ENCODE measurements at regions not wholly inside any gene's neighbourhood (a gene's known extent, or its start where the extent isn't known, plus 50 kb on each side); places are given as distances from the start of the nearest gene placed in this dataset.

DNA sequence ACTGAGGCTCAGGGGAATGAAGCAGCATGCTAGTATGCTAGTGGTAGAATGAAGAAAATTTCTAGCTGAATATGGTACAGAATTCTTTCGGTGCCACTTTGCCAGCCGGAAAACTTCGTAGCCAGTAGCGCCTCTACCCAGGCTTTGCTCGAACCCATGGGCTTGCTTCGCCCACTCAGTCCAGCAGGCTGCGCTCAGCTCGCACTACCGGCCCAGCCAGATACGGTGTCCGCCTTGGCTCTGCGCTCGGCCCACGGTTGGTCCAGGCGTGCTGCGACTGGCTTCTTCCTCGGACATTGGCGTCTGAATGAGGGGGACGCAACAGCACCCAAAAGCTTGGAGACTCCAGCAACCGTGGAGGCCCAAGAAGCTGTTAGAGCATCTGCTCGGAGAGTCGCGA, 372.5 kb upstream of the CDH8 start:
- H3K4me2 ChIP-seq (ENCODE audit: low read depth, low read length, poor library complexity, severe bottlenecking) = no peak overlapping the region
- H3K9ac ChIP-seq (ENCODE audit: low read length) = no peak overlapping the region
- no peaks in the 10 kb centered on the region for H3K36me3 ChIP-seq (ENCODE audit: insufficient read depth, low read length)
- H3K4me3 ChIP-seq (ENCODE audit: low read length) = no peak overlapping the region
- H4K20me1 ChIP-seq (ENCODE audit: insufficient read depth, low read depth, low read length) = no peaks in the 10 kb centered on the region
- no peaks in the 10 kb centered on the region for H3K79me2 ChIP-seq (ENCODE audit: low read length)
- H3K27ac ChIP-seq (ENCODE audit: low read length) = no peak overlapping the region
- H3K27me3 ChIP-seq (ENCODE audit: low read length) = no peaks in the 10 kb centered on the region
- peaks cover 32% of the 10 kb centered on the region for H3K9me3 ChIP-seq (ENCODE audit: low read length)
- no peaks in the 10 kb centered on the region for H3K4me1 ChIP-seq (ENCODE audit: low read length)
- H3K9me2 ChIP-seq (replicated peaks; ENCODE audit: insufficient read depth, low read length) = no peaks in the 10 kb centered on the region
- H2AFZ ChIP-seq (ENCODE audit: low read length) = no peak overlapping the region
- no peak for DNase-seq

DNA sequence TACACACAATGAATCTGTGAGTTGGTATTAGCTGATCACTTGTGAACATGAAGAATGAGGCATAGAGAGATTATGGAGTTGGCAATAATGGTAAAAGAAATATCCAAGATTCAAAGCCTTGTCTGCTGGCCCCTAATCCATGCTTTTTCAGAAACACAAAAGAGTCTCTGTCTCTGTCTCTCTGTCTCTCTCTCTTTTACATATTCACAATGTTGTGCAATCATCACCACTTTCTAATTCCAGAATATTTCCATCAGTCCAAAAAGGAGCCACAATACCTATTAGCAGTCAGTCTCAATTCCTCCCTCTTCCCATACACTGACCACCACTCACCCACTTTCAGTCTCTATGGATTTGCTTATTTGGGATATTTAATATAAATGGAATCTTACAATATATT, 370.1 kb upstream of the CDH8 start:
- Histone ChIP-seq H4K20me1 (ENCODE audit: insufficient read depth, low read depth, low read length) (no peaks in the 10 kb centered on the region), H3K4me3 (ENCODE audit: low read length) (no peak overlapping the region), H3K4me1 (ENCODE audit: low read length) (no peaks in the 10 kb centered on the region), H3K9ac (ENCODE audit: low read length) (no peak overlapping the region), H3K79me2 (ENCODE audit: low read length) (no peaks in the 10 kb centered on the region), H3K27me3 (ENCODE audit: low read length) (no peaks in the 10 kb centered on the region), H3K36me3 (ENCODE audit: insufficient read depth, low read length) (no peaks in the 10 kb centered on the region), H3K9me2 (replicated peaks; ENCODE audit: insufficient read depth, low read length) (no peaks in the 10 kb centered on the region), H3K4me2 (ENCODE audit: low read depth, low read length, poor library complexity, severe bottlenecking) (no peak overlapping the region), H3K27ac (ENCODE audit: low read length) (no peak overlapping the region), H2AFZ (ENCODE audit: low read length) (no peak overlapping the region), H3K9me3 (ENCODE audit: low read length) (peaks cover 32% of the 10 kb centered on the region)
- DNase-seq = no peak

DNA sequence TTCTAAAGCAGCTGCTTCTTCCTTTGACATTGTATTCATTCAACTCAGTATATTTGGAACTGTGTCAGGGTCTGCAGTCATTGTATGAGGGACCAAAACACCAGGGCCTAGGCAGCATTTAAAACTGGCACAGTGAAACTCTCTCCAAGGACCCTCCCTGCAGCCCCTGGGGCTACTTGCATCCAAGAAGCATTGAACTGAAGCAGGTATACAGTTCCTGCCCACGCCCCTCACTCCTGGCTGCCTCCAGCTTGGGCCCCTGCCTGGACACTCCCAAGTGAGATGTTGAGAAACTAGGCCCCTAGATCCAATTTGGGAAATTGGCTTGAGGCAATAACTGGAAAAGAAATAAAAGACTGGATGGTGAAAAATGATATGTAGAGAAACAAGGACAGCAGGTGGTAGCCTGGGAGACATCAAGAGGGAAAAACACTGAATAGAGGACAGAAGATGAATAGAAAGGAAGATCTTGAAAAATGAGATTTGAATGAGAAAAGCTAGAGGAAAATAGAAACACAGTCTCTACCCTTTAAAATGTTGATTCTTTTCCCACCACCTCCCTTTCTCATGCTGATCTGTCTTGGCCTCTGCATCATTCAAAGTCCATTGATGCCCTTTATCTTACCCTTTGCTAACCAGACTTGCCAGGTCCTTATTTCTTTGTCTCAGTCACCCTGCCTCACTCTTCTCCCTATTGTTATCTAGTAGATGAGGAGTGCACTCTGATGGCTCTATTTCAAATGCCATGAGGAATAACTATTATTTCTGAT, 368.8 kb upstream of the CDH8 start:
- Histone ChIP-seq H3K4me1 (ENCODE audit: low read length) (no peaks in the 10 kb centered on the region), H3K36me3 (ENCODE audit: insufficient read depth, low read length) (no peaks in the 10 kb centered on the region), H3K4me2 (ENCODE audit: low read depth, low read length, poor library complexity, severe bottlenecking) (no peak overlapping the region), H3K9me3 (ENCODE audit: low read length) (peaks cover 32% of the 10 kb centered on the region), H2AFZ (ENCODE audit: low read length) (no peak overlapping the region), H3K4me3 (ENCODE audit: low read length) (no peak overlapping the region), H3K9me2 (replicated peaks; ENCODE audit: insufficient read depth, low read length) (no peaks in the 10 kb centered on the region), H3K27me3 (ENCODE audit: low read length) (no peaks in the 10 kb centered on the region), H3K79me2 (ENCODE audit: low read length) (no peaks in the 10 kb centered on the region), H3K27ac (ENCODE audit: low read length) (no peak overlapping the region), H4K20me1 (ENCODE audit: insufficient read depth, low read depth, low read length) (no peaks in the 10 kb centered on the region), H3K9ac (ENCODE audit: low read length) (no peak overlapping the region)
- no peak for DNase-seq

DNA sequence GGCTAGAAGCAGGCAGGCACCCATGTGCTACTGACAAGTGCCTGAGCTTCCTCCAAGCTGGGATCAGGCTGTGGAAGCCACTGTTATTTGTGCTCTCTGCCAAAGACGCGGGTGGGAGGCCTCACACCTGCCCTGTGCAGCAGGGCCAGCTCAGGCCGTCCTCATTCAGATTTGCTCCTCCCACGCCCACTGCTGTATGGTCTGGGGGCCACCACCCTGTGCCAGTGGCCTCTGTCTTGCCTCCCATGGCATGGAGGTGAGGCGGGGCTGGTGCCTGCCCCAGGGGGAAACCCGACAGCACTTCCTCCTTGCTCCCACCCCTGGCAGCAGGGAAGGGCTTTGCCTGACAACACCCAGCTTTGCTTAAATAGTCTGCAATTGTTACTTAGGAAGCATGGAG, 356.5 kb upstream of the CDH8 start:
- Histone ChIP-seq H3K4me1 (ENCODE audit: low read length) (no peaks in the 10 kb centered on the region), H3K36me3 (ENCODE audit: insufficient read depth, low read length) (no peaks in the 10 kb centered on the region), H2AFZ (ENCODE audit: low read length) (no peak overlapping the region), H3K79me2 (ENCODE audit: low read length) (no peaks in the 10 kb centered on the region), H3K27ac (ENCODE audit: low read length) (no peak overlapping the region), H4K20me1 (ENCODE audit: insufficient read depth, low read depth, low read length) (no peaks in the 10 kb centered on the region), H3K4me3 (ENCODE audit: low read length) (no peak overlapping the region), H3K4me2 (ENCODE audit: low read depth, low read length, poor library complexity, severe bottlenecking) (no peak overlapping the region), H3K9ac (ENCODE audit: low read length) (no peak overlapping the region), H3K27me3 (ENCODE audit: low read length) (no peaks in the 10 kb centered on the region), H3K9me3 (ENCODE audit: low read length) (peaks cover 17% of the 10 kb centered on the region), H3K9me2 (replicated peaks; ENCODE audit: insufficient read depth, low read length) (no peaks in the 10 kb centered on the region)
- no peak for DNase-seq

DNA sequence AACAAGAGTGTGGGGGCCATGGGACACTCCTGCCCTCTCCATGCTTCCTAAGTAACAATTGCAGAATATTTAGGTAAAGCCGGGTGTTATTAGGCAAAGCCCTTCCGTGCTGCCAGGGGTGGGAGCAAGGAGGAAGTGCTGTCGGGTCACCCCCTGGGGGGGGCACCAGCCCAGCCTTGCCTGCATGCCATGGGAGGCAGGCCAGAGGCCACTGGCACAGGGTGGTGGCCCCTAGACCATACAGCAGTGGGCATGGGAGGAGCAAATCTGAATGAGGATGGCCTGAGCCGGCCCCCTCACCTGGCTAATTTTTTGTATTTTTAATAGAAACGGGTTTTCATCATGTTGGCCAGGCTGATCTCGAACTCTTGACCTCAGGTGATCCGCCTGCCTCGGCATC, 355.7 kb upstream of the CDH8 start:
- Histone ChIP-seq H3K4me3 (ENCODE audit: low read length) (no peak overlapping the region), H2AFZ (ENCODE audit: low read length) (no peak overlapping the region), H3K4me1 (ENCODE audit: low read length) (no peaks in the 10 kb centered on the region), H4K20me1 (ENCODE audit: insufficient read depth, low read depth, low read length) (no peaks in the 10 kb centered on the region), H3K27ac (ENCODE audit: low read length) (no peak overlapping the region), H3K9me3 (ENCODE audit: low read length) (peaks cover 11% of the 10 kb centered on the region), H3K79me2 (ENCODE audit: low read length) (no peaks in the 10 kb centered on the region), H3K36me3 (ENCODE audit: insufficient read depth, low read length) (no peaks in the 10 kb centered on the region), H3K27me3 (ENCODE audit: low read length) (no peaks in the 10 kb centered on the region), H3K4me2 (ENCODE audit: low read depth, low read length, poor library complexity, severe bottlenecking) (no peak overlapping the region), H3K9ac (ENCODE audit: low read length) (no peak overlapping the region), H3K9me2 (replicated peaks; ENCODE audit: insufficient read depth, low read length) (no peaks in the 10 kb centered on the region)
- DNase-seq = no peak

DNA sequence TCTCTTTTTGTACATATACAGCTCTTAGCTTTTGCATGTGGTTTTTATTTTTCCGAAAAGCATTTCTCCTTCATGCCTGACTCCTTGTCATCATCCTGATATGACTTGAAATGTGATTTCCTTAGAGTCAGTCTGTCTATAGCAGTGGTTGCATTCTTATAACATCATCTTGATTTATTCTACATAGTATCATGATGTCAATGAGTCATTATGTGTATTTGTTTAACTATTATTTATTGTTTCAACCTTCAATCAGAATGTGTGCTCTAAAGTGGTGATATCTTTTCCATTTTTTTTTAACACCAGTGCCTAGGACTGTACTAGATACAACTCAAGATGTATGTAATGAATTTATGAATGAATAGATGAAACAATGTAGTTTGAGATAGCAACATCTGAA, 354.9 kb upstream of the CDH8 start:
- Histone ChIP-seq H3K4me2 (ENCODE audit: low read depth, low read length, poor library complexity, severe bottlenecking) (no peak overlapping the region), H3K4me1 (ENCODE audit: low read length) (no peaks in the 10 kb centered on the region), H3K27ac (ENCODE audit: low read length) (no peak overlapping the region), H4K20me1 (ENCODE audit: insufficient read depth, low read depth, low read length) (no peaks in the 10 kb centered on the region), H3K36me3 (ENCODE audit: insufficient read depth, low read length) (no peaks in the 10 kb centered on the region), H3K9me3 (ENCODE audit: low read length) (peaks cover 8% of the 10 kb centered on the region), H3K79me2 (ENCODE audit: low read length) (no peaks in the 10 kb centered on the region), H3K27me3 (ENCODE audit: low read length) (no peaks in the 10 kb centered on the region), H3K9ac (ENCODE audit: low read length) (no peak overlapping the region), H3K9me2 (replicated peaks; ENCODE audit: insufficient read depth, low read length) (no peaks in the 10 kb centered on the region), H3K4me3 (ENCODE audit: low read length) (no peak overlapping the region), H2AFZ (ENCODE audit: low read length) (no peak overlapping the region)
- DNase-seq = no peak

DNA sequence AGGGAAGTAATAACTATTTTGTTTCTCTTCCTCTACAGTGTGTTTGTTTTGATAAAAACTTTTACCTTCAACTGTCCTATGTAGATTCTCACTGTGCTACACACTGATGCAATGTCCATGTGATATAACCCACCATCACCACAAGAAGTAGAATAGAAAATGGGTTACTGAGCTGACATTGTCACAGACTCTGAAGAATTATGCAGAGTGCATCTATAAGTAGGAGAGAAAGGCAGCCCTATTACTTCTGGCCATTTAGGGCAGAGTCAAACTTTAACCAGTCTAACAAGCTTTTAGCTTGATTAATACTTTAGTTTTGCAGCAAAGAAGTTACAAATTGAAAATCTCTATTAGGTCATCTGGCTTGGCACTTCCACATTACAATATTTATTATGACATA, 354.0 kb upstream of the CDH8 start:
- H3K9me3 ChIP-seq (ENCODE audit: low read length) = peaks cover 8% of the 10 kb centered on the region
- no peak for DNase-seq
- no peaks in the 10 kb centered on the region for H3K27me3 ChIP-seq (ENCODE audit: low read length)
- H3K4me1 ChIP-seq (ENCODE audit: low read length) = no peaks in the 10 kb centered on the region
- H4K20me1 ChIP-seq (ENCODE audit: insufficient read depth, low read depth, low read length) = no peaks in the 10 kb centered on the region
- no peak overlapping the region for H3K27ac ChIP-seq (ENCODE audit: low read length)
- H3K36me3 ChIP-seq (ENCODE audit: insufficient read depth, low read length) = no peaks in the 10 kb centered on the region
- no peak overlapping the region for H2AFZ ChIP-seq (ENCODE audit: low read length)
- H3K4me3 ChIP-seq (ENCODE audit: low read length) = no peak overlapping the region
- no peaks in the 10 kb centered on the region for H3K79me2 ChIP-seq (ENCODE audit: low read length)
- no peak overlapping the region for H3K4me2 ChIP-seq (ENCODE audit: low read depth, low read length, poor library complexity, severe bottlenecking)
- H3K9me2 ChIP-seq (replicated peaks; ENCODE audit: insufficient read depth, low read length) = no peaks in the 10 kb centered on the region
- no peak overlapping the region for H3K9ac ChIP-seq (ENCODE audit: low read length)

DNA sequence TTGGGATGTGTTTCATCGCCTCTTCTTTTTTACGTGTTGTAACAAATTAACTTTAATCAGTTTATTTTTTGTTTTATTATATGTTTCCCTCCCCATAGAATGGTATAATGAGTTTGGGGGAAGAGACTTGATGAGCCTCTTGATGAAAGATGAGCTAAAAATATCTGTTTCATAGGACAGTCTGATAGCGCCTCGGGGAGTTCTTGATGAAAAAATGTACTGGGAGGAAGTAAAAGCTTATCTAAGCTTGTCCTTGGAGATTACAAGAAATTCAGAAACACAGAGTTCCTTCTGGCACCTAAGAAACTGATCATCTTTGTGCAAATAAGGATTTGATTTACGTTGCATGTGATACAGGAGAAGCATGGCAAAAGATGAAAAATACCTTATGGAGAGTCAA, 350.2 kb upstream of the CDH8 start:
- no peaks in the 10 kb centered on the region for H3K4me1 ChIP-seq (ENCODE audit: low read length)

More for the DNA sequence above, 350.2 kb upstream of the CDH8 start:
- no peak overlapping the region for H2AFZ ChIP-seq (ENCODE audit: low read length)
- H3K27ac ChIP-seq (ENCODE audit: low read length) = no peak overlapping the region
- no peaks in the 10 kb centered on the region for H4K20me1 ChIP-seq (ENCODE audit: insufficient read depth, low read depth, low read length)
- no peak overlapping the region for H3K4me3 ChIP-seq (ENCODE audit: low read length)
- peaks cover 19% of the 10 kb centered on the region for H3K9me3 ChIP-seq (ENCODE audit: low read length)
- no peaks in the 10 kb centered on the region for H3K27me3 ChIP-seq (ENCODE audit: low read length)
- H3K9ac ChIP-seq (ENCODE audit: low read length) = no peak overlapping the region
- H3K4me2 ChIP-seq (ENCODE audit: low read depth, low read length, poor library complexity, severe bottlenecking) = no peak overlapping the region
- no peaks in the 10 kb centered on the region for H3K79me2 ChIP-seq (ENCODE audit: low read length)
- DNase-seq = no peak
- H3K36me3 ChIP-seq (ENCODE audit: insufficient read depth, low read length) = no peaks in the 10 kb centered on the region
- H3K9me2 ChIP-seq (replicated peaks; ENCODE audit: insufficient read depth, low read length) = no peaks in the 10 kb centered on the region

Measured in Karpas-422 (cell line).